GM12878 (cell line): ENCODE measurements at regions not wholly inside any gene's neighbourhood (a gene's known extent, or its start where the extent isn't known, plus 50 kb on each side); places are given as distances from the start of the nearest gene placed in this dataset.

Experiments used
- ATAC-seq: fragments of 200-7000 bp; cut with Tn5 transposase; 3 replicates; pipeline ENCODE4 v1.9.1; 2020; ENCODE audit warnings: mild to moderate bottlenecking, moderate library complexity
- BruUV-seq: library from RNA; stranded (reverse); fragments of 400-500 nt; replicated peaks from 2 replicates; lab custom pipeline; 2021; lab: Mats Ljungman, UMichigan
- CTCF ChIA-PET: fragments of 300-600 bp; sonication (Branson Sonifier 250); formaldehyde crosslinking; extraction: SDS; loops from one replicate; lab custom pipeline; 2021; ENCODE audit warnings: inconsistent platforms; lab: Yijun Ruan, JAX
- POLR2A ChIA-PET: fragments of 350-600 bp; formaldehyde crosslinking; extraction: SDS; loops from one replicate; lab custom pipeline; 2021; ENCODE audit warnings: inconsistent platforms; lab: Charles Lee
- RAD21 ChIA-PET: fragments of 300-600 bp; sonication (Branson Sonifier 250); formaldehyde crosslinking; loops from one replicate; lab custom pipeline; 2023; ENCODE audit warnings: antibody characterized with exemption; ENCODE audit not compliant: unreplicated experiment; lab: Charles Lee
- SMC1A ChIA-PET: fragments of 300-600 bp; sonication (Branson Sonifier 250); formaldehyde crosslinking; loops from one replicate; lab custom pipeline; 2023; ENCODE audit not compliant: unreplicated experiment, uncharacterized antibody; lab: Charles Lee
- DNase-seq: peaks from one replicate; pipeline ENCODE4 v3.0.0-alpha.2; 2011; ENCODE audit warnings: low read depth, low spot score
- FAIRE-seq: peaks from 3 replicates; lab custom pipeline; 2011; peaks lifted over from hg19 to GRCh38; lab: Jason Lieb, UNC
- H2AFZ ChIP-seq: 2 replicates; pipeline ENCODE4 v1.6.0; 2011; ENCODE audit warnings: low read depth, low read length, control low read depth; ENCODE audit not compliant: control insufficient read depth
- H3K27ac ChIP-seq: 2 replicates; pipeline ENCODE4 v1.5.1; 2011; ENCODE audit warnings: control low read depth; ENCODE audit not compliant: control insufficient read depth, insufficient read depth
- H3K27me3 ChIP-seq, 2 experiments: replicated peaks in 1 of 2; 2 replicates each; pipeline versions ENCODE4 v1.6.0 to v1.6.1; 2011; ENCODE audit warnings: low read length in 1 of 2; ENCODE audit not compliant: control insufficient read depth in 2 of 2, insufficient read depth in 2 of 2
- H3K36me3 ChIP-seq, 2 experiments: 2 replicates each; pipeline ENCODE4 v1.5.1; 2011; ENCODE audit warnings: low read length in 1 of 2; ENCODE audit not compliant: control insufficient read depth in 2 of 2, insufficient read depth in 2 of 2
- H3K4me1 ChIP-seq: 2 replicates; pipeline ENCODE4 v1.6.1; 2011; ENCODE audit warnings: mild to moderate bottlenecking, low read length, moderate library complexity, mixed read lengths; ENCODE audit not compliant: control insufficient read depth, insufficient read depth
- H3K4me2 ChIP-seq: 2 replicates; pipeline ENCODE4 v1.6.0; 2011; ENCODE audit warnings: control low read depth; ENCODE audit not compliant: control insufficient read depth, insufficient read depth
- H3K4me3 ChIP-seq: fragments of 200-600 bp; sonication (generic); 2 replicates; pipeline ENCODE4 v1.5.1; 2016
- H3K79me2 ChIP-seq: 2 replicates; pipeline ENCODE4 v1.6.0; 2011; ENCODE audit warnings: low read length; ENCODE audit not compliant: control insufficient read depth, insufficient read depth
- H3K9ac ChIP-seq: 2 replicates; pipeline ENCODE4 v1.8.0; 2011; ENCODE audit warnings: low read length, control low read depth, mixed read lengths; ENCODE audit not compliant: control insufficient read depth, insufficient read depth
- H3K9me3 ChIP-seq: replicated peaks from 3 replicates; pipeline ENCODE4 v1.5.1; 2011; ENCODE audit warnings: mild to moderate bottlenecking, low read length; ENCODE audit not compliant: control insufficient read depth, insufficient read depth
- H4K20me1 ChIP-seq: 2 replicates; pipeline ENCODE4 v1.6.0; 2011; ENCODE audit not compliant: control insufficient read depth, insufficient read depth
- MEF2B ChIP-seq: fragments of 450-650 bp; IDR thresholded peaks from 2 replicates; pipeline ENCODE4 v1.6.1; 2018; ENCODE audit warnings: mild to moderate bottlenecking, moderate library complexity; ENCODE audit not compliant: partially characterized antibody, poor library complexity, severe bottlenecking
- MTA3 ChIP-seq: IDR thresholded peaks from 2 replicates; pipeline ENCODE4 v1.6.1; 2012; ENCODE audit warnings: low read length, inconsistent platforms, borderline replicate concordance
- MXI1 ChIP-seq: fragments of 150-350 bp; IDR thresholded peaks from 2 replicates; pipeline ENCODE4 v1.6.1; 2011; ENCODE audit warnings: low read depth, mild to moderate bottlenecking, inconsistent platforms, low read length, improper control_type of control experiment
- NR2C1 ChIP-seq: fragments of 450-650 bp; IDR thresholded peaks from 2 replicates; pipeline ENCODE4 v1.6.1; 2017; ENCODE audit warnings: antibody characterized with exemption, mild to moderate bottlenecking, moderate library complexity
- POLR2A ChIP-seq: IDR thresholded peaks from 2 replicates; pipeline ENCODE4 v1.6.1; 2011; ENCODE audit warnings: low read depth, mild to moderate bottlenecking, low read length
- RCOR1 ChIP-seq: conservative IDR thresholded peaks from 2 replicates; pipeline ENCODE4 v1.6.1; 2012; ENCODE audit warnings: low read depth, low read length, improper control_type of control experiment
- SIX5 ChIP-seq: IDR thresholded peaks from 2 replicates; pipeline ENCODE4 v1.6.1; 2011; ENCODE audit warnings: mild to moderate bottlenecking, low read depth, low read length, moderate library complexity; ENCODE audit not compliant: severe bottlenecking
- TARDBP ChIP-seq: IDR thresholded peaks from 2 replicates; pipeline ENCODE4 v1.6.1; 2016; ENCODE audit warnings: borderline replicate concordance
- WGBS: methylation state at CpG from one replicate; pipeline ENCODE4 v1.1.6; 2016; ENCODE audit warnings: low lambda C conversion rate; ENCODE audit not compliant: insufficient replicate concordance, insufficient coverage; ENCODE audit errors: missing lambda C conversion rate; 5-methylcytosine and 5-hydroxymethylcytosine counted together
- in situ Hi-C: fragments of 300-500 bp; cut with MboI; formaldehyde crosslinking; loops from 9 replicates; pipeline ENCODE4 v1.14.3; 2018; ENCODE audit warnings: mixed read lengths
- intact Hi-C: fragments of 100-400 bp; cut with micrococcal nuclease; formaldehyde crosslinking; loops from one replicate; pipeline ENCODE4 v1.14.2; 2022; ENCODE audit not compliant: unreplicated experiment
- TF ChIP-seq, protein P1 (sequence below): IDR thresholded peaks from 2 replicates; pipeline ENCODE4 v1.6.1; 2011; ENCODE audit warnings: borderline replicate concordance, low read depth, mild to moderate bottlenecking, moderate library complexity, mixed read lengths, low read length; ENCODE audit not compliant: insufficient read depth; ENCODE audit errors: extremely low read length
- TF ChIP-seq, protein P2 (sequence below): fragments of 450-650 bp; IDR thresholded peaks from 2 replicates; pipeline ENCODE4 v1.6.1; 2014; ENCODE audit warnings: mild to moderate bottlenecking
- TF ChIP-seq, protein P3 (sequence below): fragments of 450-650 bp; conservative IDR thresholded peaks from 2 replicates; pipeline ENCODE4 v1.6.1; 2017; ENCODE audit warnings: mild to moderate bottlenecking, moderate library complexity

DNA sequence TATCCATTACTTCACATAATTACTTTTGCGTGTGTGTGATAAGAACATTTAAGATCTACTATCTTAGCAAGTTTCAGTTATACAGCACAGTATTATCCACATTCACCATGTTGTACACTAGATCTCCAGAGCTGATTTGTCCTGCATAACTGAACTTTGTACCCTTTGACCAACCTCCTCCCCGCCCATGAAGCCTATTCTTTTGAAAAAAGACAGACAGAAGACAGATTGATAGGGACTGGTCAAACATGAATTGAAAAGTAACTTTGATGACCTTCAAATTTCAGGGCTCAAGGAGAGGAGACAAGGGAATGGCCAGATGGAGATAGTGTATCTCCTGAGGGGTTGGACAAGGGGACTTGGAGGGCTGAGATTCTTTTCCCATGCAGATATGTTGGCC lies 96.3 kb downstream of the CMC2 start:
- DNase-seq: no peak
- H3K4me2 ChIP-seq: no peak overlapping the region
- no peaks in the 10 kb centered on the region for H3K79me2 ChIP-seq
- no peak overlapping the region for H3K4me3 ChIP-seq
- FAIRE-seq: no peak
- no TSS peak for BruUV-seq
- no peaks in the 10 kb centered on the region for H3K9me3 ChIP-seq
- intact Hi-C loops: no loop called here
- H2AFZ ChIP-seq: no peak overlapping the region
- H3K36me3 ChIP-seq: no peaks in the 10 kb centered on the region
- in situ Hi-C loops: no loop called here
- no peak overlapping the region for H3K9ac ChIP-seq
- no peaks in the 10 kb centered on the region for H3K4me1 ChIP-seq
- no peak overlapping the region for H3K27ac ChIP-seq
- ATAC-seq: no peak
- peaks cover 0 to 4% of the 10 kb centered on the region in 2 experiments; a peak in 1 of 4 replicates for H3K27me3 ChIP-seq
- 31% methylated on average over 2 of the region's 2 CpGs for WGBS
- no peaks in the 10 kb centered on the region for H4K20me1 ChIP-seq
- TF ChIP-seq SIX5: no peak
- TF ChIP-seq POLR2A: no peak
- TF ChIP-seq MTA3: no peak
- TF ChIP-seq, protein P1, sequence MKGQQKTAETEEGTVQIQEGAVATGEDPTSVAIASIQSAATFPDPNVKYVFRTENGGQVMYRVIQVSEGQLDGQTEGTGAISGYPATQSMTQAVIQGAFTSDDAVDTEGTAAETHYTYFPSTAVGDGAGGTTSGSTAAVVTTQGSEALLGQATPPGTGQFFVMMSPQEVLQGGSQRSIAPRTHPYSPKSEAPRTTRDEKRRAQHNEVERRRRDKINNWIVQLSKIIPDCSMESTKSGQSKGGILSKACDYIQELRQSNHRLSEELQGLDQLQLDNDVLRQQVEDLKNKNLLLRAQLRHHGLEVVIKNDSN: no peak
- TF ChIP-seq, protein P2, sequence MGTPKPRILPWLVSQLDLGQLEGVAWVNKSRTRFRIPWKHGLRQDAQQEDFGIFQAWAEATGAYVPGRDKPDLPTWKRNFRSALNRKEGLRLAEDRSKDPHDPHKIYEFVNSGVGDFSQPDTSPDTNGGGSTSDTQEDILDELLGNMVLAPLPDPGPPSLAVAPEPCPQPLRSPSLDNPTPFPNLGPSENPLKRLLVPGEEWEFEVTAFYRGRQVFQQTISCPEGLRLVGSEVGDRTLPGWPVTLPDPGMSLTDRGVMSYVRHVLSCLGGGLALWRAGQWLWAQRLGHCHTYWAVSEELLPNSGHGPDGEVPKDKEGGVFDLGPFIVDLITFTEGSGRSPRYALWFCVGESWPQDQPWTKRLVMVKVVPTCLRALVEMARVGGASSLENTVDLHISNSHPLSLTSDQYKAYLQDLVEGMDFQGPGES: no peak
- no peak for TF ChIP-seq TARDBP
- TF ChIP-seq, protein P3, sequence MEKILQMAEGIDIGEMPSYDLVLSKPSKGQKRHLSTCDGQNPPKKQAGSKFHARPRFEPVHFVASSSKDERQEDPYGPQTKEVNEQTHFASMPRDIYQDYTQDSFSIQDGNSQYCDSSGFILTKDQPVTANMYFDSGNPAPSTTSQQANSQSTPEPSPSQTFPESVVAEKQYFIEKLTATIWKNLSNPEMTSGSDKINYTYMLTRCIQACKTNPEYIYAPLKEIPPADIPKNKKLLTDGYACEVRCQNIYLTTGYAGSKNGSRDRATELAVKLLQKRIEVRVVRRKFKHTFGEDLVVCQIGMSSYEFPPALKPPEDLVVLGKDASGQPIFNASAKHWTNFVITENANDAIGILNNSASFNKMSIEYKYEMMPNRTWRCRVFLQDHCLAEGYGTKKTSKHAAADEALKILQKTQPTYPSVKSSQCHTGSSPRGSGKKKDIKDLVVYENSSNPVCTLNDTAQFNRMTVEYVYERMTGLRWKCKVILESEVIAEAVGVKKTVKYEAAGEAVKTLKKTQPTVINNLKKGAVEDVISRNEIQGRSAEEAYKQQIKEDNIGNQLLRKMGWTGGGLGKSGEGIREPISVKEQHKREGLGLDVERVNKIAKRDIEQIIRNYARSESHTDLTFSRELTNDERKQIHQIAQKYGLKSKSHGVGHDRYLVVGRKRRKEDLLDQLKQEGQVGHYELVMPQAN: no peak
- TF ChIP-seq RCOR1: no peak
- no peak for TF ChIP-seq MXI1
- no peak for TF ChIP-seq MEF2B
- TF ChIP-seq NR2C1: no peak
- ChIA-PET SMC1A (no interaction called here), POLR2A (no interaction called here), RAD21 (no interaction called here), CTCF (no interaction called here)
